NB4 (cell line): ENCODE measurements at regions not wholly inside any gene's neighbourhood (a gene's known extent, or its start where the extent isn't known, plus 50 kb on each side); places are given as distances from the start of the nearest gene placed in this dataset.

Source experiments
- POLR2A ChIP-seq: IDR thresholded peaks from 2 replicates; pipeline ENCODE4 v1.6.1; 2011; ENCODE audit warnings: mild to moderate bottlenecking; ENCODE audit not compliant: insufficient read length; ENCODE audit errors: extremely low read depth
- TF ChIP-seq, protein P1 (sequence below): IDR thresholded peaks from one replicate; pipeline ENCODE4 v1.5.1; 2012; ENCODE audit warnings: low read depth, low read length
- TF ChIP-seq, protein P2 (sequence below): IDR thresholded peaks from 2 replicates; pipeline ENCODE4 v1.6.1; 2011; ENCODE audit warnings: low read depth, low read length

DNA sequence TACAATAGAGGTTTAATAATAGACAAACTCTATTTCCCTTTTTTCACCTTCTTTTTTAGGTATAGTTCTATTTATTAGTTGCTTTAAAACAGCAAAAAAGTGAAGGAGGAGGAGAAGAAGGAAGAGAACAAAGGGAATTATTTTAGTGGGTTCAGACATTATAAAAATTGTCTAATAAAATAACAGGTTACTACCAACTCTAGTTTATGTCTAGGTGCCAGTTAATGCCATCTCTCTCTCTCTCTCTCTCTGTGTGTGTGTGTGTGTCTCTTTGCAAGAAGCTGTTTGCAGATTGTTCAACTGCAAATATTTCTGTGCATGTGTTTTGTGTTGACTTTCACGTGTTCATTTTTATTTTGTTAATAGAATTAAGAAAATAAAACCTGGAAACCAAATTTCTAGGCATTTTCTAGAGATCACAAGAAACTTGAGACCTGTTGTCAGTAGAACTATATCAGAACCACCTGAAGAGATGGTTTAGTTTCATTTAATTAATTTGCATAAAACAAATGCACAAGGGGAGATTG, 313.5 kb upstream of the SGK1 start:
- TF ChIP-seq, protein P1, sequence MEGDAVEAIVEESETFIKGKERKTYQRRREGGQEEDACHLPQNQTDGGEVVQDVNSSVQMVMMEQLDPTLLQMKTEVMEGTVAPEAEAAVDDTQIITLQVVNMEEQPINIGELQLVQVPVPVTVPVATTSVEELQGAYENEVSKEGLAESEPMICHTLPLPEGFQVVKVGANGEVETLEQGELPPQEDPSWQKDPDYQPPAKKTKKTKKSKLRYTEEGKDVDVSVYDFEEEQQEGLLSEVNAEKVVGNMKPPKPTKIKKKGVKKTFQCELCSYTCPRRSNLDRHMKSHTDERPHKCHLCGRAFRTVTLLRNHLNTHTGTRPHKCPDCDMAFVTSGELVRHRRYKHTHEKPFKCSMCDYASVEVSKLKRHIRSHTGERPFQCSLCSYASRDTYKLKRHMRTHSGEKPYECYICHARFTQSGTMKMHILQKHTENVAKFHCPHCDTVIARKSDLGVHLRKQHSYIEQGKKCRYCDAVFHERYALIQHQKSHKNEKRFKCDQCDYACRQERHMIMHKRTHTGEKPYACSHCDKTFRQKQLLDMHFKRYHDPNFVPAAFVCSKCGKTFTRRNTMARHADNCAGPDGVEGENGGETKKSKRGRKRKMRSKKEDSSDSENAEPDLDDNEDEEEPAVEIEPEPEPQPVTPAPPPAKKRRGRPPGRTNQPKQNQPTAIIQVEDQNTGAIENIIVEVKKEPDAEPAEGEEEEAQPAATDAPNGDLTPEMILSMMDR = no peak
- no peak for TF ChIP-seq POLR2A
- TF ChIP-seq, protein P2, sequence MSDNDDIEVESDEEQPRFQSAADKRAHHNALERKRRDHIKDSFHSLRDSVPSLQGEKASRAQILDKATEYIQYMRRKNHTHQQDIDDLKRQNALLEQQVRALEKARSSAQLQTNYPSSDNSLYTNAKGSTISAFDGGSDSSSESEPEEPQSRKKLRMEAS = no peak
